Ishikawa (cell line): ENCODE measurements at regions not wholly inside any gene's neighbourhood (a gene's known extent, or its start where the extent isn't known, plus 50 kb on each side); places are given as distances from the start of the nearest gene placed in this dataset.

ENCODE experiments used
- CEBPB ChIP-seq: IDR thresholded peaks from 2 replicates; pipeline ENCODE4 v1.6.1; 2012
- CREB1 ChIP-seq: IDR thresholded peaks from 2 replicates; pipeline ENCODE4 v1.6.1; 2012; ENCODE audit warnings: low read depth
- EGR1 ChIP-seq: IDR thresholded peaks from 2 replicates; pipeline ENCODE4 v1.6.1; 2012
- FOXM1 ChIP-seq: IDR thresholded peaks from 2 replicates; pipeline ENCODE4 v1.6.1; 2012; ENCODE audit warnings: low read depth, borderline replicate concordance
- MAX ChIP-seq: IDR thresholded peaks from 2 replicates; pipeline ENCODE4 v1.6.1; 2012
- NFIC ChIP-seq: IDR thresholded peaks from 2 replicates; pipeline ENCODE4 v1.6.1; 2012
- RAD21 ChIP-seq: IDR thresholded peaks from 2 replicates; pipeline ENCODE4 v1.6.1; 2012; ENCODE audit warnings: low read depth
- REST ChIP-seq: IDR thresholded peaks from 2 replicates; pipeline ENCODE4 v1.6.1; 2012; ENCODE audit warnings: low read depth, mild to moderate bottlenecking
- TAF1 ChIP-seq: IDR thresholded peaks from 2 replicates; pipeline ENCODE4 v1.6.1; 2012; ENCODE audit warnings: low read depth, mild to moderate bottlenecking
- TCF12 ChIP-seq: IDR thresholded peaks from 2 replicates; pipeline ENCODE4 v1.6.1; 2012; ENCODE audit warnings: low read depth
- TEAD4 ChIP-seq: IDR thresholded peaks from 2 replicates; pipeline ENCODE4 v1.6.1; 2012
- USF1 ChIP-seq: IDR thresholded peaks from 2 replicates; pipeline ENCODE4 v1.6.1; 2012
- YY1 ChIP-seq: IDR thresholded peaks from 2 replicates; pipeline ENCODE4 v1.6.1; 2012; ENCODE audit warnings: low read depth
- ZBTB7A ChIP-seq: IDR thresholded peaks from 2 replicates; pipeline ENCODE4 v1.6.1; 2012; ENCODE audit warnings: low read depth

GRCh38 chr5:61943713-61944112, 362.3 kb upstream of the KIF2A start:
- TF ChIP-seq TAF1, result no peak
- no peak for TF ChIP-seq EGR1

GRCh38 chr5:61948151-61948550, 357.9 kb upstream of the KIF2A start:
- no peak for TF ChIP-seq MAX
- no peak for TF ChIP-seq EGR1
- no peak for TF ChIP-seq CEBPB
- TF ChIP-seq REST, result no peak
- TF ChIP-seq RAD21, result no peak
- no peak for TF ChIP-seq TCF12
- no peak for TF ChIP-seq CREB1
- TF ChIP-seq YY1, result no peak
- no peak for TF ChIP-seq FOXM1
- TF ChIP-seq USF1, result no peak
- no peak for TF ChIP-seq TAF1
- no peak for TF ChIP-seq TEAD4
- no peak for TF ChIP-seq NFIC

GRCh38 chr5:61949054-61949678, 356.8 kb upstream of the KIF2A start:
- no peak for TF ChIP-seq USF1

- TF ChIP-seq RAD21, result no peak
- TF ChIP-seq TEAD4, result no peak
- no peak for TF ChIP-seq NFIC
- no peak for TF ChIP-seq REST
- TF ChIP-seq CREB1, result no peak
- no peak for TF ChIP-seq TAF1
- TF ChIP-seq MAX, result no peak
Measured at GRCh38 chr5:61949679-61950435, 356.1 kb upstream of the KIF2A start.

GRCh38 chr5:61951295-61951694, 354.7 kb upstream of the KIF2A start:
- TF ChIP-seq FOXM1 (no peak), REST (no peak), CEBPB (no peak), ZBTB7A (no peak), USF1 (no peak), TCF12 (no peak), YY1 (no peak), CREB1 (no peak), MAX (no peak), TAF1 (no peak), NFIC (no peak)
